ENCODE measurements at regions not wholly inside any gene's neighbourhood (a gene's known extent, or its start where the extent isn't known, plus 50 kb on each side); places are given as distances from the start of the nearest gene placed in this dataset.

GRCh38 chr6:67449602-67450001 is 1185.5 kb upstream of the ADGRB3 start:
- TF ChIP-seq, protein P1, sequence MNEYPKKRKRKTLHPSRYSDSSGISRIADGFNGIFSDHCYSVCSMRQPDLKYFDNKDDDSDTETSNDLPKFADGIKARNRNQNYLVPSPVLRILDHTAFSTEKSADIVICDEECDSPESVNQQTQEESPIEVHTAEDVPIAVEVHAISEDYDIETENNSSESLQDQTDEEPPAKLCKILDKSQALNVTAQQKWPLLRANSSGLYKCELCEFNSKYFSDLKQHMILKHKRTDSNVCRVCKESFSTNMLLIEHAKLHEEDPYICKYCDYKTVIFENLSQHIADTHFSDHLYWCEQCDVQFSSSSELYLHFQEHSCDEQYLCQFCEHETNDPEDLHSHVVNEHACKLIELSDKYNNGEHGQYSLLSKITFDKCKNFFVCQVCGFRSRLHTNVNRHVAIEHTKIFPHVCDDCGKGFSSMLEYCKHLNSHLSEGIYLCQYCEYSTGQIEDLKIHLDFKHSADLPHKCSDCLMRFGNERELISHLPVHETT (tag by site-specific recombination; IDR thresholded peaks at IDR 0.05): no peak
- TF ChIP-seq, protein P2, sequence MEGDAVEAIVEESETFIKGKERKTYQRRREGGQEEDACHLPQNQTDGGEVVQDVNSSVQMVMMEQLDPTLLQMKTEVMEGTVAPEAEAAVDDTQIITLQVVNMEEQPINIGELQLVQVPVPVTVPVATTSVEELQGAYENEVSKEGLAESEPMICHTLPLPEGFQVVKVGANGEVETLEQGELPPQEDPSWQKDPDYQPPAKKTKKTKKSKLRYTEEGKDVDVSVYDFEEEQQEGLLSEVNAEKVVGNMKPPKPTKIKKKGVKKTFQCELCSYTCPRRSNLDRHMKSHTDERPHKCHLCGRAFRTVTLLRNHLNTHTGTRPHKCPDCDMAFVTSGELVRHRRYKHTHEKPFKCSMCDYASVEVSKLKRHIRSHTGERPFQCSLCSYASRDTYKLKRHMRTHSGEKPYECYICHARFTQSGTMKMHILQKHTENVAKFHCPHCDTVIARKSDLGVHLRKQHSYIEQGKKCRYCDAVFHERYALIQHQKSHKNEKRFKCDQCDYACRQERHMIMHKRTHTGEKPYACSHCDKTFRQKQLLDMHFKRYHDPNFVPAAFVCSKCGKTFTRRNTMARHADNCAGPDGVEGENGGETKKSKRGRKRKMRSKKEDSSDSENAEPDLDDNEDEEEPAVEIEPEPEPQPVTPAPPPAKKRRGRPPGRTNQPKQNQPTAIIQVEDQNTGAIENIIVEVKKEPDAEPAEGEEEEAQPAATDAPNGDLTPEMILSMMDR (tag by site-specific recombination; IDR thresholded peaks at IDR 0.05): no peak
- TF ChIP-seq SALL2 (tag by site-specific recombination; IDR thresholded peaks at IDR 0.05; ENCODE audit: borderline replicate concordance) (no peak), ZNF274 (IDR thresholded peaks at IDR 0.05; ENCODE audit: low read length) (no peak), ZNF274 (tag by site-specific recombination; IDR thresholded peaks at IDR 0.05; ENCODE audit: borderline replicate concordance) (no peak), ZNF239 (tag by site-specific recombination; IDR thresholded peaks at IDR 0.05) (no peak), MYNN (tag by site-specific recombination; IDR thresholded peaks at IDR 0.05; ENCODE audit: borderline replicate concordance) (no peak), TCF7L2 (IDR thresholded peaks at IDR 0.05; ENCODE audit: borderline replicate concordance, low read depth, low read length) (no peak)

Data from HEK293 (cell line).